DOHH2 (cell line): ENCODE measurements at regions not wholly inside any gene's neighbourhood (a gene's known extent, or its start where the extent isn't known, plus 50 kb on each side); places are given as distances from the start of the nearest gene placed in this dataset.

Experiments used
- H3F3A ChIP-seq: fragments of 200-600 bp; sonication (generic), shearing (Covaris generic); 2 replicates; pipeline ENCODE4 v1.6.0; 2016; ENCODE audit warnings: antibody characterized with exemption, mild to moderate bottlenecking; ENCODE audit not compliant: control insufficient read depth, insufficient read depth
- H3K27ac ChIP-seq: fragments of 200-600 bp; sonication (generic); 2 replicates; pipeline ENCODE4 v1.5.1; 2014; ENCODE audit warnings: low read depth, mild to moderate bottlenecking, low read length, moderate library complexity
- H3K27me3 ChIP-seq: fragments of 200-600 bp; sonication (generic); 2 replicates; pipeline ENCODE4 v1.6.1; 2014; ENCODE audit warnings: mild to moderate bottlenecking, low read length, mixed read lengths; ENCODE audit not compliant: control insufficient read depth
- H3K36me3 ChIP-seq: fragments of 200-600 bp; sonication (generic); 2 replicates; pipeline ENCODE4 v1.6.1; 2014; ENCODE audit warnings: mild to moderate bottlenecking, low read length, moderate library complexity, mixed read lengths; ENCODE audit not compliant: control insufficient read depth
- H3K4me1 ChIP-seq: fragments of 200-600 bp; sonication (generic); 2 replicates; pipeline ENCODE4 v1.6.1; 2014; ENCODE audit warnings: mild to moderate bottlenecking, low read length, mixed read lengths; ENCODE audit not compliant: control insufficient read depth
- H3K4me2 ChIP-seq: fragments of 200-600 bp; sonication (generic); 2 replicates; pipeline ENCODE4 v1.6.0; 2014; ENCODE audit warnings: mild to moderate bottlenecking, low read length, moderate library complexity
- H3K4me3 ChIP-seq: fragments of 200-600 bp; sonication (generic); 2 replicates; pipeline ENCODE4 v1.5.1; 2014; ENCODE audit warnings: mild to moderate bottlenecking, low read length, mixed read lengths
- H3K79me2 ChIP-seq: fragments of 200-600 bp; sonication (generic); 2 replicates; pipeline ENCODE4 v1.6.1; 2014; ENCODE audit warnings: mild to moderate bottlenecking, low read length, mixed read lengths; ENCODE audit not compliant: control insufficient read depth
- H3K9me2 ChIP-seq: fragments of 200-600 bp; sonication (generic); replicated peaks from 2 replicates; pipeline ENCODE4 v1.6.1; 2014; ENCODE audit warnings: mild to moderate bottlenecking, low read length, mixed read lengths; ENCODE audit not compliant: control insufficient read depth
- H3K9me3 ChIP-seq: fragments of 200-600 bp; sonication (generic); 2 replicates; pipeline ENCODE4 v1.6.1; 2014; ENCODE audit warnings: antibody characterized with exemption, low read length, mixed read lengths; ENCODE audit not compliant: control insufficient read depth, insufficient read depth
- H4K20me1 ChIP-seq: fragments of 200-600 bp; sonication (generic); 2 replicates; pipeline ENCODE4 v1.6.0; 2014; ENCODE audit warnings: low read depth, mild to moderate bottlenecking, antibody characterized with exemption, low read length, moderate library complexity; ENCODE audit not compliant: control insufficient read depth, insufficient read depth
- EZH2phosphoT487 ChIP-seq: fragments of 200-600 bp; sonication (generic); IDR thresholded peaks from 2 replicates; pipeline ENCODE4 v1.6.1; 2017; ENCODE audit warnings: borderline replicate concordance, mild to moderate bottlenecking, antibody characterized with exemption, low read length, moderate library complexity, mixed read lengths
- TF ChIP-seq, protein P1 (sequence below): fragments of 200-600 bp; sonication (generic); IDR thresholded peaks from one replicate; pipeline ENCODE4 v1.5.1; 2014; ENCODE audit warnings: antibody characterized with exemption, mild to moderate bottlenecking, low read depth, low read length; ENCODE audit not compliant: poor library complexity, severe bottlenecking

- Histone ChIP-seq H3K27me3 (no peaks in the 10 kb centered on the region), H3F3A (no peaks in the 10 kb centered on the region), H3K9me3 (no peaks in the 10 kb centered on the region), H3K36me3 (no peaks in the 10 kb centered on the region), H3K79me2 (no peaks in the 10 kb centered on the region), H3K9me2 (no peaks in the 10 kb centered on the region), H3K4me3 (no peak overlapping the region), H3K27ac (no peak overlapping the region), H4K20me1 (no peaks in the 10 kb centered on the region), H3K4me2 (no peak overlapping the region), H3K4me1 (no peaks in the 10 kb centered on the region)
- no peak for TF ChIP-seq EZH2phosphoT487
Measured at GRCh38 chr13:73576291-73576690, 517.5 kb downstream of the KLF5 start.

DNA sequence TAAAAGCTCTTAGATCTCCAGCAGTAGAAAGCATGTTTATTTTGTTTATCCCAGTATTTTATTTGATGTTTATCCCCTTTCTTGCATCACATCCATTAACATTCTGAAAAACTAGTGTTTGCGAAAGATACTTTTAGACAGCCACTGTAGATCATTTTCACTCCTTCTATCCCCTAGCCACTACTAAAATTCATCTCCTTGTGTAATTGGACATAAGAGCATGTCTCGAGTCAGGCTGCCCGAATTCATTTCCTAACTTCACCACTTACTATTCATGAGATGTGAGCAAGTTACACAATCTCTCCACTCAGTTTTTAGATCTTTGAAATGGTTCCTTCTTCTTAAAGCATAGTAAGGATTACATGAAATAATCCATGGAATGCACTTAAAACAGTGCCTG lies 514.0 kb downstream of the KLF5 start:
- Histone ChIP-seq H3K27ac (no peak overlapping the region), H3K4me1 (no peaks in the 10 kb centered on the region), H3K36me3 (no peaks in the 10 kb centered on the region), H3K9me2 (no peaks in the 10 kb centered on the region), H3K9me3 (no peaks in the 10 kb centered on the region), H3K4me3 (no peak overlapping the region), H3K79me2 (no peaks in the 10 kb centered on the region), H3F3A (no peaks in the 10 kb centered on the region), H3K4me2 (no peak overlapping the region), H4K20me1 (no peaks in the 10 kb centered on the region), H3K27me3 (no peaks in the 10 kb centered on the region)
- no peak for TF ChIP-seq EZH2phosphoT487
- TF ChIP-seq, protein P1, sequence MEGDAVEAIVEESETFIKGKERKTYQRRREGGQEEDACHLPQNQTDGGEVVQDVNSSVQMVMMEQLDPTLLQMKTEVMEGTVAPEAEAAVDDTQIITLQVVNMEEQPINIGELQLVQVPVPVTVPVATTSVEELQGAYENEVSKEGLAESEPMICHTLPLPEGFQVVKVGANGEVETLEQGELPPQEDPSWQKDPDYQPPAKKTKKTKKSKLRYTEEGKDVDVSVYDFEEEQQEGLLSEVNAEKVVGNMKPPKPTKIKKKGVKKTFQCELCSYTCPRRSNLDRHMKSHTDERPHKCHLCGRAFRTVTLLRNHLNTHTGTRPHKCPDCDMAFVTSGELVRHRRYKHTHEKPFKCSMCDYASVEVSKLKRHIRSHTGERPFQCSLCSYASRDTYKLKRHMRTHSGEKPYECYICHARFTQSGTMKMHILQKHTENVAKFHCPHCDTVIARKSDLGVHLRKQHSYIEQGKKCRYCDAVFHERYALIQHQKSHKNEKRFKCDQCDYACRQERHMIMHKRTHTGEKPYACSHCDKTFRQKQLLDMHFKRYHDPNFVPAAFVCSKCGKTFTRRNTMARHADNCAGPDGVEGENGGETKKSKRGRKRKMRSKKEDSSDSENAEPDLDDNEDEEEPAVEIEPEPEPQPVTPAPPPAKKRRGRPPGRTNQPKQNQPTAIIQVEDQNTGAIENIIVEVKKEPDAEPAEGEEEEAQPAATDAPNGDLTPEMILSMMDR = no peak

- Histone ChIP-seq H3F3A (no peaks in the 10 kb centered on the region), H3K9me3 (no peaks in the 10 kb centered on the region), H3K4me2 (no peak overlapping the region), H3K9me2 (no peaks in the 10 kb centered on the region), H3K4me3 (no peak overlapping the region), H3K36me3 (no peaks in the 10 kb centered on the region), H3K4me1 (no peaks in the 10 kb centered on the region), H3K27me3 (no peaks in the 10 kb centered on the region), H4K20me1 (no peaks in the 10 kb centered on the region), H3K79me2 (no peaks in the 10 kb centered on the region), H3K27ac (no peak overlapping the region)
- TF ChIP-seq, protein P1 = no peak
- no peak for TF ChIP-seq EZH2phosphoT487
Measured at GRCh38 chr13:73571376-73571775, 512.6 kb downstream of the KLF5 start.

GRCh38 chr13:73556902-73557301 lies 498.1 kb downstream of the KLF5 start:
- Histone ChIP-seq H3K9me2 (no peaks in the 10 kb centered on the region), H3K4me2 (no peak overlapping the region), H3K36me3 (no peaks in the 10 kb centered on the region), H4K20me1 (no peaks in the 10 kb centered on the region), H3K4me1 (no peaks in the 10 kb centered on the region), H3K27ac (no peak overlapping the region), H3K79me2 (no peaks in the 10 kb centered on the region), H3K4me3 (no peak overlapping the region), H3K27me3 (no peaks in the 10 kb centered on the region), H3K9me3 (no peaks in the 10 kb centered on the region), H3F3A (no peaks in the 10 kb centered on the region)
- TF ChIP-seq, protein P1 = no peak
- TF ChIP-seq EZH2phosphoT487 = no peak
